ENCODE measurements at regions not wholly inside any gene's neighbourhood (a gene's known extent, or its start where the extent isn't known, plus 50 kb on each side); places are given as distances from the start of the nearest gene placed in this dataset.
"Not testable (repeated sequence)": the region's sequence is repeated elsewhere in the genome, so short reads cannot be mapped to it uniquely, and the experiment has no call there.

GRCh38 chr6:100223952-100224351 lies 229.9 kb upstream of the MCHR2 start:
- not testable (repeated sequence) for DNase-seq

- DNase-seq, result no peak
Measured at GRCh38 chr6:100220543-100220942, 226.5 kb upstream of the MCHR2 start.

- DNase-seq, result no peak
Measured at GRCh38 chr6:100217225-100218012, 223.4 kb upstream of the MCHR2 start.

GRCh38 chr6:100216760-100217159 lies 222.7 kb upstream of the MCHR2 start:
- DNase-seq, result no peak

- no peak for DNase-seq
Measured at GRCh38 chr6:100212131-100212530, 218.1 kb upstream of the MCHR2 start.

- no peak for DNase-seq
Measured at GRCh38 chr6:100210137-100211117, 216.4 kb upstream of the MCHR2 start.

GRCh38 chr6:100209323-100210136 lies 215.5 kb upstream of the MCHR2 start:
- no peak for DNase-seq

GRCh38 chr6:100203400-100203799 lies 209.4 kb upstream of the MCHR2 start:
- DNase-seq, result no peak

GRCh38 chr6:100202417-100203194 lies 208.6 kb upstream of the MCHR2 start:
- no peak for DNase-seq

GRCh38 chr6:100196214-100196982 lies 202.4 kb upstream of the MCHR2 start:
- not testable (repeated sequence) for DNase-seq

GRCh38 chr6:100195244-100195643 lies 201.2 kb upstream of the MCHR2 start:
- not testable (repeated sequence) for DNase-seq

- no peak for DNase-seq
Measured at GRCh38 chr6:100194535-100194934, 200.5 kb upstream of the MCHR2 start.

GRCh38 chr6:100188754-100189153 lies 194.7 kb upstream of the MCHR2 start:
- DNase-seq, result no peak

GRCh38 chr6:100186552-100186951 lies 192.5 kb upstream of the MCHR2 start:
- no peak for DNase-seq

GRCh38 chr6:100185615-100186014 lies 191.6 kb upstream of the MCHR2 start:
- no peak for DNase-seq

- DNase-seq, result no peak
Measured at GRCh38 chr6:100184473-100184872, 190.4 kb upstream of the MCHR2 start.

GRCh38 chr6:100182313-100182712 lies 188.3 kb upstream of the MCHR2 start:
- DNase-seq, result no peak

GRCh38 chr6:100181309-100181708 lies 187.3 kb upstream of the MCHR2 start:
- DNase-seq, result no peak

- no peak for DNase-seq
Measured at GRCh38 chr6:100179576-100179975, 185.6 kb upstream of the MCHR2 start.

GRCh38 chr6:100177956-100178355 lies 183.9 kb upstream of the MCHR2 start:
- no peak for DNase-seq
